ENCODE measurements at regions not wholly inside any gene's neighbourhood (a gene's known extent, or its start where the extent isn't known, plus 50 kb on each side); places are given as distances from the start of the nearest gene placed in this dataset.

GRCh38 chr17:22492331-22492730, 800.0 kb downstream of the KCNJ18 start:
- TF ChIP-seq CTCF (conservative IDR thresholded peaks at IDR 0.05; ENCODE audit: low read depth, low read length) (no peak), EZH2 (IDR thresholded peaks at IDR 0.05; ENCODE audit: borderline replicate concordance, low read depth, low read length, poor library complexity, severe bottlenecking) (no peak)

Data from A673 (cell line).